ENCODE measurements at regions not wholly inside any gene's neighbourhood (a gene's known extent, or its start where the extent isn't known, plus 50 kb on each side); places are given as distances from the start of the nearest gene placed in this dataset.

DNA sequence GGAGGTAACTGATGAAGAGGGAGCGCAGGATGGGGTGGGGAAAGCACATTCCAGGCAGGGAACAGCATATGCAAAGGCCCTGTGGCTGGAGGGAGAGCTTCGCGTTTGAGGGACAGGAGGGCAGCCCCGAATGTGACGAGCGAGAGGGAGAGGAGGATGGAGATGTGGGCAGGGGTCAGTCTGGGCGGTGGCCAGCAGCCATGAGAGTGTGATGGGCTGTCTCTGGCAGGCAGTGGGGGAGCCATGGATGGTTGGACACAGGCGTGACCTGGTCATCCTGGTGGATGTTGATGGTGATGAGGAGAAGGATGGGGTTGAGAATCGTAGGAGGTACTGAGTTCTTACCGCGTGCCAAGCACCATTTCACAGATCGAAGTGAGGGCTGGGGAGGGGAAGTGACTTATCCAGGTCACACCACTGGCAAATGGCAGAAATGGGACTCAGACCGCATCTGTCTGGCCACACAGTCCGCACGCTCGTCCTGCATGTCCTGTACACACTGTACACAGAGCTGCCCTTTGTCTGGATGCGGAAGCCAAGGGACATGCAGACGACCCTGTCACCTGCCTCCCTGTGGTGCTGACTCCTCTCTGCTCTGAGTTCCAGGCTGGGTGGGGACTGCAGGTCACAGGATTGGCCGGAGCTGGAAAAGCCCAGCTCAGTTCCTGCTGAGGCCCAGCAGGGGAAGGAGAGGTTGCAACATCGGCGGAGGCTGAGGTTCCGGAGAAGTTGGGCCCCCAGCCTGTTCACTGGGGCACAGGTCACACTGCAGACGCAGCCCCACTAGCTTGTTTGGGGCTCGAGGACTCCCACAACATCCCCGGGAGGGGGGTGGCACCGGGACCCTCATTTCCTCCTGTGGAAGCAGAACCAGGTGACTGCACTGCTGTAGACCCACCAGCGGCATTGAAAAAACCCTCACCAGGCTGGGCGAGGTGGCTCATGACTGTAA, 165.6 kb upstream of the IER5L start:
- peak; percentile 74 for DNase-seq (ENCODE audit: low read depth)

- no peak for DNase-seq (ENCODE audit: low read depth)
Measured at GRCh38 chr9:129342591-129343423, 164.7 kb upstream of the IER5L start.

- no peak for DNase-seq (ENCODE audit: low read depth)
Measured at GRCh38 chr9:129341987-129342348, 163.9 kb upstream of the IER5L start.

- no peak for DNase-seq (ENCODE audit: low read depth)
Measured at GRCh38 chr9:129341171-129341986, 163.3 kb upstream of the IER5L start.

- no peak for DNase-seq (ENCODE audit: low read depth)
Measured at GRCh38 chr9:129340427-129341170, 162.5 kb upstream of the IER5L start.

GRCh38 chr9:129339539-129340157, 161.6 kb upstream of the IER5L start:
- no peak for DNase-seq (ENCODE audit: low read depth)

DNA sequence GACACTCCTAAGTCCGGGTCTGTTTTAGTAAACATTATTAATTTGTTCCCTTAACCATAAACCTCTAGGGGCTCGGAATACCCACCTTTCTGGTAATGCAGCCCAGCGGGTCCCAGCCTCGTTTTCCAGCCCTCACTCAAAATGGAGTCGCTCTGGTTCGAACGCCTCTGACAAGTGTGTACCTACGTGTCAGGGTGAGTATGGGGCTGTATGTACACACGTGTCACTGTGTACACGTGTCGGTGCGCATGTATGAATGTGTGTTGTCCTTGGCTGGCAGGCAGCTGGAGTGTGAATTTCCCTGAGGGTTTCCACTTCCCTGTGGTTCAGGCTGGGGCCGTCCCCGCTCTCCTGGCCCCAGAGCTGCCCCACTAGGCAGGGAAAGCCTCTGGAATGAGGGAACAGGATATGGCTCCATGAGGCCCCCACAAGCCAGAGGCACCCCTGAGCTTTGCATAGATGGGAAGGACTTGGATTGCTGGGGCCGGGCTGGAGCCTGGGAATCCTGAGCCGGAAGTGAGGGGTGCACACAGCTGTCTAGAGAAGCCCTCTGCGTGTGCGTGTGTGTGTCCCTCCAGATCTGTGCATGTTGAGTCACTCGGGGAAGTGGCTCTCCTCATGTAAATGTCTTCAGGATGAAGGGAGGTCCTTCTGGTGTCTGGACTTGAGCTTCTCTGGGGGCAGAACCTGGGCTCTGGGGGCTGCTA, 160.8 kb upstream of the IER5L start:
- DNase-seq (ENCODE audit: low read depth): peak; percentile 43

DNA sequence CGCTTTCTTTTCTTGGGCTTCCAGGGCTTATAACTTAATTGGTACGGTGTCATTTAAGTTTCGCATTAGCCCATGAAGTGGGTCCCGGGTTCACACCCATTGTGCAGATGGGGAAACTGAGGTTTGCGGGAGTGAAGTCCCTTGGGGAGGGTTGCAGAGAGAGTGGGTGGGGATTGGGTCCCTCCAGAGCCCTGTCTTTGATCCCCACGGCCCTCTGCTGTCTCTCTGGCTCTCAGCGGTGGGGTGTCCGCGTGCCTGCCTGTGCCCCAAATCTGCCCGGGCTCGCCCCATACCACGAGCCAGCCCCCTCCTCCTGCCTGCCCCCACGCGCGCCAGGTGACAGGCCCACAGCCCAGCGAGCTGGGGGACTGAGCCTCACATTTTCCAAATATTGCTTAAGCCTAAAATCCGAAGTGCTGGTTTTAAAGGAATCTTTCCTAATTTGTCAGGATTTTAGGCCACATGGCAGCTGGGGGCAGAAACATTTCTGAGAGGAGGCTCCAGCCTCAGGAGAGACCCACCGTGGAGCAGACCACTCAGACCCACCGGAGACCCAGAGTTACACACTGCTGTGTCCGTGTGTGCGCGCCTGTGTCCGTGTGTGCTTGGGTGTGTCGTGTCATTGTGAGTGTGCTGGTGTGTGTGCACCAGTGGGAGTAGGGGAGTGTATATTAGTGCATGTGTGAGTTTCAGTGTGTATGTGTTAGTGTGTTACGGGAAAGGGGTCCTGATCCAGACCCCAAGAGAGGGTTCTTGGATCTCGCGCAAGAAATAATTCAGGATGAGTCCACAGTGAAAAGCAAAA, 159.5 kb upstream of the IER5L start:
- DNase-seq (ENCODE audit: low read depth): no peak

GRCh38 chr9:129336601-129337331, 158.7 kb upstream of the IER5L start:
- DNase-seq (ENCODE audit: low read depth): peak; percentile 69

DNA sequence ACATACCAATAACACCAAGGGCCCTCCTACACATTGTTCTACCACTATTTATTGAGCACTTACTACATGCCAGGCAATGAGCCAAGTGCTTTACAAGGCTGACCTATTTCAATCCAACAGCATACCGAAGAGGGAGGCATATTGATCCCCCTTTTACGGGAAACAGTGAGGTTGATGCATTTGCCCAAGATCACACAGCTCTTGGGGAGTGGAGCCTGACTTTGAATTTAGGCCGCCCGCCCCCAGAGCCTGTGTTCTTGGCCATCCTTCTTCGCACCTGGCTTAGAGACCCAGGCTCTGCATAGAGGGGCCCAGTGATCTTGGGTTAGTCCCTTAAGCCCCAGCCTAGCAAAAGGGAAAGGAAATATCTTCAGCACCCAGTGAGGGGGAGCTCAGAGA, 158.1 kb upstream of the IER5L start:
- DNase-seq (ENCODE audit: low read depth): peak; percentile 83

DNA sequence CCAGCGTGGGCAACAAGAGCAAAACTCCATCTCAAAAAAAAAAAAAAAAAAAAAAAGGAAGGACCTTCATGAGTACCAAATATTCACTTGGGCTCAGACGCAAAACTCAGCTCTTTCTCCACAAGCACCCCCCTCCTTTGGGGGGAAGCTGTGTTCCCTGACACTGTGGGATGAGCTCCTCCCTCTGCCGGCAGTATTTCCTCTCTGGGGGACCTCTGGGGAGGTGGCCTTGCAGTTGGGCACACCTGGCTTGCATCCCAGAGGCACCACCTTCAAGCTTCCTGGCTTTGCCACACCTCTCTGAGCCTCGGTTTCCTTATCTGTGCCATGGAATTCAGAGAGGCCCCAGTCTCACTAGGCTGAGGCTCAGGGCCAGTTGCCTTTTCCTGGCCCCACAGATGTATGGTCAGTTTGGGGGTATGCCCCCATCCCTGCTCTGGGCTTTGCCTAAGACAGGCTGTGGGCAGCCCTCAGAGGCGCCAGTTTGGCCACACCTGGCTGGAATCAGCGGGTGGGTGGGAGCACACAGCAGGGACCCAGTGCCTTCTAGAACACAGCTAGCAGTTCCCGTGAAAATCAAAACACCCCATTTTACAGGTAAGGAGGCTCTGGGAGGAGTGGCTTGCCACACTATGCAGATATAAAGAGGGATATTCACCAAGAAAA, 157.5 kb upstream of the IER5L start:
- DNase-seq (ENCODE audit: low read depth): no peak

DNA sequence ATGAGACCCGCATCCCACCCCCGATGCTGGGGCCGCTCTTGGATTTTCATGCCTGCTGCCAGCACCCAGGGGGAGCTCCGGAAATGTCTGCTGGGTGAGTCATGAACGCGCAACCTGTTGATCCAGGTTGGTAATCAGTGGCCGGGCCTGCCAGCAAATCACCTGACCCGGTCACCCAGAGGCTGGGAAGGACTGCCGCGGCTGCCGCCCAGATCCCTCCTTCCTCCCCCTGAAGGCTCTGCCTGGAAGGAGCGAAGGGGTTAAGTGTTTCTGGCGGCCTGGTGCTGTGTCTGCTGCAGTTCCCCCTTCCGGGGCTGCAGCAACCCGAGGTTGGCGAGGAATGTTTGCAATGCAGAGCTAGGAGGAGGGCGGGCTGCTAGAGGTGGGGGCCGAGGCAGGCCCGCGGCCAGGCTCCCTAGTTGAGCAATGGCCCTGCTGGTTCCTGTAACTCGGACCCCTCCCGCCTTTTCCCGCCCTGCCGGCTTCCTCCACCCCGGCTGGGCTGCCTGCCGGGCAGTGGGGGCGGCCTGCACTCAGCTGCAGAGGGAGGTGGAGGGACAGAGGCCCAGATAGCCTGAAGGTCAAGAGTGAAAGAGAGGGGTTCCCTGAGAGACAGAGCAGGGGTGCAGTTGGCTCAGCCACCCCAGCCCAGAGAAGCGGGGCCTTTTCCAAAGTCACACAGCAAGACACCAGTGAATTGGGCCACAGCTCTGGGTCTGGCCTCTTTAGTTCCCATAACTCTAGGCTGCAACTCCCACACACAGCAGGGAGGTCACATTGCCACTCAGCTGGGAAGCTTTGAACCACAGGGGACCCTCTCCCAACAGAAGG, 156.3 kb upstream of the IER5L start:
- DNase-seq (ENCODE audit: low read depth): peak; percentile 99

- DNase-seq (ENCODE audit: low read depth): no peak
Measured at GRCh38 chr9:129333617-129334104, 155.6 kb upstream of the IER5L start.

DNA sequence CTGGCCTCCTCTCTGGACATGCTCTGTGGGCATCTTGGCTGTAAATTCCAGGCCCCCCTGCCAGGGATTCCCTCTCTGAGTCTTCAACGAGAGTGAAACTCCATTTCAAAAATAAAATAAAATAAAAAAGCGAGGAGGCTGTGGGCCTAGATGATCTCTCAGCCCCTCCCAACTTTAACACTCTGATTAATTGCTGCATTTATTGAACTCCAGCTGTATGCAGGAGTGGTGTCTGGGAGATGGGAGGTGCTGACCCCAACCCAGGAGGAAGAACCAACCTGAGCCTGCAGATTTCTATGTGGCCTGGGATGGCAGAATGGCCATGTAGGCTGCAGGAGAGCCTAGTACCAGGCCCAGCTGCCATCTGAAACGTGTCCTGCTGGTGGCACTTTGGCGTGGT, 154.5 kb upstream of the IER5L start:
- DNase-seq (ENCODE audit: low read depth): no peak

DNA sequence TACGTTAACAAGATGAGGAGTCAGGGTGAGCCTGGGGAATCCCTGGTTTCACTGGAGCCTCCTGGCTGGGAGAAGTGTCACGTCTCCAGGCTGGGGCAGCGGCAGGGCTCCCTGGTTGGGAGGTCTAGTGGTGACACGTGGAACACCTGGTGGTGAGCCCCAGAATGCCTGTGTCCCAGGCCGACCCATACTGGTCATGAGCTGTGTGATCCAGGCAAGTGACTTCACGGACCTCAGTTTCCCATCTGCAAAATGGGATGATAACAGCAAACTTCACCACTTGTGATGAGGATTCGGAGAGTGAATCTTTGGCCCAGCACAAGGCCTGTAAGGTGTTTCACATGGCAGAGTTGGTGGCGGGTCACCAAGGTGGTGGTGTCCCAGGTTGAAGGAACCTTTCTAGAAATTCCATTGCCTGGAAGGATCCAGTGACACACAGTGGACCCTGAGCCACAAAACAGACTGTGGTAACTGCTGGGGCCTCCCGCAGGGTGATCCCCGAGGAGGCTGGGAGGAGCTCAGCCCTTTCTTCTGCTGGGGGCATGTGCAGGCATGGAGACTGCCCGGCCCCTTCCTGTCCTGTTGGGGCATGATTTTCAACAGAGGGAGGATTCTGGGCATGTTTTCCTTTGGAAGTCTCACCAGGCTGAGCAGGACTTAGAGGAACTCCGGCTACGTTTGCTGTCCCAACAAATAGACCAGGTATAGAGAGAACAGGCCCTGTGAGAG, 153.9 kb upstream of the IER5L start:
- DNase-seq (ENCODE audit: low read depth): no peak

DNA sequence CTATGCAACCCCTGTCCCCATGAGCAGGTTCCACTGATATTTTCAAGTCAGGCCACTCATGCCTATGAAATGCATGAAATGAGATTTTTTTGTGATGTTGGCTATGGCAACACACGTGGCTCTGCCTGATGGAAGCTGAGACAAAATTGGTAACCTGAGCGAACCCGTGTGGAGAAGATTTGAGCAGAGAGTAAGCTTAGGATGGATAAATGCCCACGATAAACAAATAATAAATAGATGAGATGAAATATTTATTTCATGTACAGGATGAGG, 153.4 kb upstream of the IER5L start:
- DNase-seq (ENCODE audit: low read depth): no peak

All from iris pigment epithelial cell (primary cell).